ENCODE measurements at regions not wholly inside any gene's neighbourhood (a gene's known extent, or its start where the extent isn't known, plus 50 kb on each side); places are given as distances from the start of the nearest gene placed in this dataset.
"Not testable (repeated sequence)": the region's sequence is repeated elsewhere in the genome, so short reads cannot be mapped to it uniquely, and the experiment has no call there.

GRCh38 chr14:105700622-105701288, 174.4 kb downstream of the TMEM121 start:
- peak in 1 of 2 donors; percentile 4 for DNase-seq (ENCODE audit: low spot score in 2 of 2)
- Histone ChIP-seq H3K27ac (no peak overlapping the region), H3K4me3 (no peak overlapping the region), H3K4me1 (no peaks in the 10 kb centered on the region), H3K36me3 (no peaks in the 10 kb centered on the region), H3K9me3 (no peaks in the 10 kb centered on the region), H3K27me3 (no peaks in the 10 kb centered on the region)
- TF ChIP-seq EP300 (IDR thresholded peaks at IDR 0.05) (no peak), POLR2AphosphoS5 (IDR thresholded peaks at IDR 0.05) (no peak), POLR2A (IDR thresholded peaks at IDR 0.05) (no peak), CTCF (IDR thresholded peaks at IDR 0.05) (no peak)
- 64% methylated on average over 4 of the region's 7 CpGs for WGBS

GRCh38 chr14:105701456-105702274, 175.3 kb downstream of the TMEM121 start:
- no peak for TF ChIP-seq EP300 (IDR thresholded peaks at IDR 0.05)
- no peak for TF ChIP-seq POLR2A (IDR thresholded peaks at IDR 0.05)
- TF ChIP-seq POLR2AphosphoS5 (IDR thresholded peaks at IDR 0.05), result no peak
- TF ChIP-seq CTCF (IDR thresholded peaks at IDR 0.05), result no peak
- H3K36me3 ChIP-seq, result no peaks in the 10 kb centered on the region
- WGBS, result 61% methylated on average over 4 of the region's 4 CpGs
- H3K9me3 ChIP-seq, result no peaks in the 10 kb centered on the region
- no peak overlapping the region for H3K27ac ChIP-seq
- H3K4me1 ChIP-seq, result no peaks in the 10 kb centered on the region
- DNase-seq (ENCODE audit: low spot score in 2 of 2), result peak in 1 of 2 donors; percentile 52
- no peaks in the 10 kb centered on the region for H3K27me3 ChIP-seq
- H3K4me3 ChIP-seq, result no peak overlapping the region

- DNase-seq (ENCODE audit: low spot score in 2 of 2), result peak in 1 of 2 donors; percentile 57
- Histone ChIP-seq H3K4me1 (no peaks in the 10 kb centered on the region), H3K36me3 (no peaks in the 10 kb centered on the region), H3K9me3 (no peaks in the 10 kb centered on the region), H3K4me3 (no peak overlapping the region), H3K27ac (no peak overlapping the region), H3K27me3 (no peaks in the 10 kb centered on the region)
- 60% methylated on average over 1 of the region's 2 CpGs for WGBS
- no peak for TF ChIP-seq POLR2A (IDR thresholded peaks at IDR 0.05)
- no peak for TF ChIP-seq POLR2AphosphoS5 (IDR thresholded peaks at IDR 0.05)
- no peak for TF ChIP-seq CTCF (IDR thresholded peaks at IDR 0.05)
- TF ChIP-seq EP300 (IDR thresholded peaks at IDR 0.05), result no peak
Observed at GRCh38 chr14:105702275-105702817, 176.0 kb downstream of the TMEM121 start.

- WGBS, result 77% methylated on average over 8 of the region's 8 CpGs
- not testable (repeated sequence) for H3K27me3 ChIP-seq, H3K27ac ChIP-seq
Observed at GRCh38 chr14:105703044-105703665, 176.8 kb downstream of the TMEM121 start.

GRCh38 chr14:105704091-105704490, 177.7 kb downstream of the TMEM121 start:
- not testable (repeated sequence) for H3K27me3 ChIP-seq, H3K4me3 ChIP-seq, H3K4me1 ChIP-seq, H3K36me3 ChIP-seq, H3K27ac ChIP-seq, H3K9me3 ChIP-seq
- peak in 1 of 2 donors; percentile 47 for DNase-seq (ENCODE audit: low spot score in 2 of 2)
- WGBS, result no CpG with 5 or more reads among the region's 10 CpGs

More at GRCh38 chr14:105703044-105703665, 176.8 kb downstream of the TMEM121 start:
- not testable (repeated sequence) for DNase-seq (ENCODE audit: low spot score in 2 of 2); H3K4me1 ChIP-seq; H3K36me3 ChIP-seq; H3K4me3 ChIP-seq; H3K9me3 ChIP-seq

- H3K9me3 ChIP-seq; H3K4me3 ChIP-seq; H3K4me1 ChIP-seq; H3K27me3 ChIP-seq; H3K27ac ChIP-seq; H3K36me3 ChIP-seq; DNase-seq (ENCODE audit: low spot score in 2 of 2): not testable (repeated sequence)
- no CpG with 5 or more reads among the region's 10 CpGs for WGBS
Observed at GRCh38 chr14:105704492-105704891, 178.1 kb downstream of the TMEM121 start.

- not testable (repeated sequence) for H3K9me3 ChIP-seq; H3K4me3 ChIP-seq; H3K27ac ChIP-seq; DNase-seq (ENCODE audit: low spot score in 2 of 2); H3K36me3 ChIP-seq; H3K4me1 ChIP-seq; H3K27me3 ChIP-seq
- 90% methylated on average over 4 of the region's 4 CpGs for WGBS
Observed at GRCh38 chr14:105705512-105705861, 179.1 kb downstream of the TMEM121 start.

- not testable (repeated sequence) for H3K9me3 ChIP-seq
- WGBS, result 66% methylated on average over 4 of the region's 12 CpGs
Observed at GRCh38 chr14:105705862-105706700, 179.7 kb downstream of the TMEM121 start.

GRCh38 chr14:105706701-105707019, 180.3 kb downstream of the TMEM121 start:
- H3K9me3 ChIP-seq; H3K4me1 ChIP-seq; H3K27me3 ChIP-seq; H3K36me3 ChIP-seq; H3K27ac ChIP-seq; DNase-seq (ENCODE audit: low spot score in 2 of 2); H3K4me3 ChIP-seq: not testable (repeated sequence)
- WGBS, result no CpG with 5 or more reads among the region's 8 CpGs

More at GRCh38 chr14:105705862-105706700, 179.7 kb downstream of the TMEM121 start:
- DNase-seq (ENCODE audit: low spot score in 2 of 2); H3K27me3 ChIP-seq; H3K27ac ChIP-seq; H3K36me3 ChIP-seq; H3K4me3 ChIP-seq; H3K4me1 ChIP-seq: not testable (repeated sequence)
